Right atrium auricular region (tissue), 2 donors: ENCODE measurements at regions not wholly inside any gene's neighbourhood (a gene's known extent, or its start where the extent isn't known, plus 50 kb on each side); places are given as distances from the start of the nearest gene placed in this dataset.

ENCODE experiments used
- DNase-seq: peaks from one replicate; pipeline ENCODE4 v3.0.0-alpha.2; 2019; ENCODE audit warnings: low spot score
- H3K27ac ChIP-seq, 2 donors: fragments of 200-600 bp; sonication (generic); 1 replicate in 1 of 2; 2 replicates in 1 of 2; pipeline ENCODE4 v1.5.1; 2016 to 2019
- H3K27me3 ChIP-seq, 2 donors: fragments of 200-600 bp; sonication (generic); one replicate each; pipeline versions ENCODE4 v1.5.1 to v1.6.0; 2017 to 2019
- H3K36me3 ChIP-seq: fragments of 200-600 bp; sonication (generic); one replicate; pipeline ENCODE4 v1.5.1; 2016
- H3K4me1 ChIP-seq, 2 donors: fragments of 200-600 bp; sonication (generic); one replicate each; pipeline versions ENCODE4 v1.5.1 to v1.6.0; 2017 to 2019
- H3K4me3 ChIP-seq, 2 donors: fragments of 200-600 bp; sonication (generic); 1 replicate in 1 of 2; 2 replicates in 1 of 2; pipeline ENCODE4 v1.5.1; 2017 to 2019; ENCODE audit warnings: mild to moderate bottlenecking in 1 of 2, moderate library complexity in 1 of 2
- H3K9me3 ChIP-seq, 2 donors: fragments of 200-600 bp; sonication (generic); one replicate each; pipeline ENCODE4 v1.5.1; 2019
- TF ChIP-seq, protein P1 (sequence below), 2 donors: fragments of 200-600 bp; sonication (generic); IDR thresholded peaks; one replicate each; pipeline ENCODE4 v1.5.1; 2019; ENCODE audit warnings: antibody characterized with exemption in 2 of 2

DNA sequence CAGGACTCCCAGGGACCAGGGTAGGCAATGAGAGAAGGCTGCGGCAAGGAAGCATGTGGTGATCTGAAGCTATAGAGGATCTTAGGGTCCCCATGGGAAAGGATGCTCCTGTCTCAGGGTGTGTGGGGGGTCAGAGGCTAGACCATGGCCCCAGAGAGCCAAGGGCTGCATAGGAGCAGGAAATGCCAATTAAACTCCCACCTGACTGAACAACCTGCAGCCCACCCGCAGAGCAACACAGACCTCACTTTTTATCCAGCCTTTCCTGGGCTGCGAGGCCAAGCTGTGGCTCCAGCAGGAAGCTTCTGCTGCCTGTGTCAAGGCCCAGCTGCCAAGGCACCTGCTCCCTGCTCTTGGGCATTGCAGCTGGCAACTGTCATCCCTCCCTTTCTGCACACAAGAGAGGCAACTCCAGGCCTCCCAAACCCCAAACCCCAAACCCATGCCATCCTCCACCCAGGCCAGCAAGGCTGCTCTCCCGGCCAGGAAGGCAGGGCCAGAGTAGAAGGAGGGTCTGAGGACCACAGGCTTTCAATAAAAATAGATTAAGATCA lies 290.1 kb downstream of the FOXO1 start:
- no peaks in the 10 kb centered on the region for H3K9me3 ChIP-seq
- no peak overlapping the region for H3K27ac ChIP-seq
- DNase-seq = no peak
- H3K27me3 ChIP-seq = no peaks in the 10 kb centered on the region
- H3K4me1 ChIP-seq = peaks cover 0 to 10% of the 10 kb centered on the region in 2 donors
- TF ChIP-seq, protein P1, sequence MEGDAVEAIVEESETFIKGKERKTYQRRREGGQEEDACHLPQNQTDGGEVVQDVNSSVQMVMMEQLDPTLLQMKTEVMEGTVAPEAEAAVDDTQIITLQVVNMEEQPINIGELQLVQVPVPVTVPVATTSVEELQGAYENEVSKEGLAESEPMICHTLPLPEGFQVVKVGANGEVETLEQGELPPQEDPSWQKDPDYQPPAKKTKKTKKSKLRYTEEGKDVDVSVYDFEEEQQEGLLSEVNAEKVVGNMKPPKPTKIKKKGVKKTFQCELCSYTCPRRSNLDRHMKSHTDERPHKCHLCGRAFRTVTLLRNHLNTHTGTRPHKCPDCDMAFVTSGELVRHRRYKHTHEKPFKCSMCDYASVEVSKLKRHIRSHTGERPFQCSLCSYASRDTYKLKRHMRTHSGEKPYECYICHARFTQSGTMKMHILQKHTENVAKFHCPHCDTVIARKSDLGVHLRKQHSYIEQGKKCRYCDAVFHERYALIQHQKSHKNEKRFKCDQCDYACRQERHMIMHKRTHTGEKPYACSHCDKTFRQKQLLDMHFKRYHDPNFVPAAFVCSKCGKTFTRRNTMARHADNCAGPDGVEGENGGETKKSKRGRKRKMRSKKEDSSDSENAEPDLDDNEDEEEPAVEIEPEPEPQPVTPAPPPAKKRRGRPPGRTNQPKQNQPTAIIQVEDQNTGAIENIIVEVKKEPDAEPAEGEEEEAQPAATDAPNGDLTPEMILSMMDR (IDR thresholded peaks at IDR 0.05) = no peak
- H3K4me3 ChIP-seq = no peak overlapping the region
- H3K36me3 ChIP-seq = no peaks in the 10 kb centered on the region

DNA sequence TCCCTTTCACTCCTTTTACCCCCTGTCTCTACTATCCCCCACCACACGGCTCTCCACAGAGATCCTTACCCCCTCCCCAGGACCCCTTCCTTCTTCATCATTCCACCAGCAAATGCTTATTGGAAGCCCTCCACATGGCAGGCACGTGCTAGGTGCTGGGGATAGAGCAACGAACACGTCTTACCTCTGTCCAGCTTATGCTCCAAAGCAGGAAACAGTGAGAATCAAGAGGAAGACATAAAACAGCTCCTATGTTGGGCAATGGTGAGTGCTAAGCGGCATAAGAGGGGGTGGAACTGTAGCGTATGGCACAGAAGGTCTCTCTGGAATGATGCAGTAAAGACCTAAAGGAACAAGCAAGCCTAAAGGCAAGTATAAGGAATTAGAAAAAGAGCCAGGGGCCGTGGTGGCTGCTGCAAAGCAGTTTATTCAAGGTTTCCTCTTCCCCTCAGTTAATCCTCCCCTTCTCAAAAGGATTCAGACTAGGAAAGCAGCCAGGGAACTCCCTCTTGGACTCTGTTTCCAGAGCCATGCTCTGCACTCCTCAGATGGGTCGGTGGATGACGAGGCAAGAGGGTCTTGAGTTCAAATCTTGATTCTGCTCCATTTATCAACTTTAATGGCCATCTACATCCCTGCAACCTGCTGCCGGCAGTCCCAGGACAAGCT lies 289.4 kb downstream of the FOXO1 start:
- TF ChIP-seq, protein P1 (IDR thresholded peaks at IDR 0.05) = no peak
- H3K9me3 ChIP-seq = no peaks in the 10 kb centered on the region
- no peaks in the 10 kb centered on the region for H3K27me3 ChIP-seq
- no peak for DNase-seq
- no peak overlapping the region for H3K27ac ChIP-seq
- H3K4me3 ChIP-seq = no peak overlapping the region
- H3K4me1 ChIP-seq = peaks cover 0 to 10% of the 10 kb centered on the region in 2 donors
- no peaks in the 10 kb centered on the region for H3K36me3 ChIP-seq

DNA sequence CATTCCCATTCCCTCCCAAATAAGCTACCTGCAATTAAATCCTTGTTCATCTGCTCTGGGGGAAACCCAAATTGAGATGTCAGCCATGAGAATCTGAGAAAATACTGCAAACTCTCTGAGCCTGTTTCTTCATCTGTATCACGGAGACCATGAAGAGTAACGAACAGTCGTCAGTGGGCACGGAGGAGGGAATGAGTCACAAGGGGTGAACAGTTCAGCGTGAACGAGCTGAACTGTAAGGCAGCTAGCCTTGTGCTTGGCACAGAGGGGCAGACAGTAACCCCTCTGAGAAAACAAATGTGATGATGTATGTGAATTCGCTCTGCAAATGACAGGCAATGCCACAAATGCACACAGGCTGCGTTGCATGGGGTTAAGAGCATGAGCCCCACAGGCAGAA lies 288.7 kb downstream of the FOXO1 start:
- H3K4me3 ChIP-seq = no peak overlapping the region
- TF ChIP-seq, protein P1 (IDR thresholded peaks at IDR 0.05) = no peak
- H3K36me3 ChIP-seq = no peaks in the 10 kb centered on the region
- DNase-seq = no peak
- H3K27me3 ChIP-seq = no peaks in the 10 kb centered on the region
- H3K27ac ChIP-seq = no peak overlapping the region
- peaks cover 0 to 10% of the 10 kb centered on the region in 2 donors for H3K4me1 ChIP-seq
- H3K9me3 ChIP-seq = no peaks in the 10 kb centered on the region

DNA sequence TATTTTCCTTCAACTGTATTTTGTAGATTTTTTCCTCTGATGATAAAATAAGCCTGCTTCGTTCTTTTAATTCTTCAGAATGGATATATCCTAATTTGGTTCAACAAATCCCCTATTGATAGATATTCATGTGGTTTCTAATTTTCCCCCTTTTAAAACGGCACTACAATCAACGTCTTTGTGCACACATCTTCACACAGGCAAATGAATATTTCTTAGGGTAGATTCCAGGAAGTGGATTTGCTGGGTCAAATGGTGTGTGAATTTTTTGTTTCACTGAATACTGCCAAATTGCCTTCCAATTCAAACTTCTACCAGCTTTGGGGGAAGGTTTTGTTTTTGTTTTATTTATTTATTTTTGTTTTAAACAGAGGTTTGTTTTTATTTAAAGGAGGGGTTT lies 287.2 kb downstream of the FOXO1 start:
- no peak for DNase-seq
- Histone ChIP-seq H3K27me3 (no peaks in the 10 kb centered on the region), H3K36me3 (no peaks in the 10 kb centered on the region), H3K9me3 (no peaks in the 10 kb centered on the region), H3K4me1 (peaks cover 0 to 10% of the 10 kb centered on the region in 2 donors), H3K27ac (peak overlapping the region in 1 of 2 donors; percentile 29), H3K4me3 (no peak overlapping the region)
- TF ChIP-seq, protein P1 (IDR thresholded peaks at IDR 0.05) = no peak

DNA sequence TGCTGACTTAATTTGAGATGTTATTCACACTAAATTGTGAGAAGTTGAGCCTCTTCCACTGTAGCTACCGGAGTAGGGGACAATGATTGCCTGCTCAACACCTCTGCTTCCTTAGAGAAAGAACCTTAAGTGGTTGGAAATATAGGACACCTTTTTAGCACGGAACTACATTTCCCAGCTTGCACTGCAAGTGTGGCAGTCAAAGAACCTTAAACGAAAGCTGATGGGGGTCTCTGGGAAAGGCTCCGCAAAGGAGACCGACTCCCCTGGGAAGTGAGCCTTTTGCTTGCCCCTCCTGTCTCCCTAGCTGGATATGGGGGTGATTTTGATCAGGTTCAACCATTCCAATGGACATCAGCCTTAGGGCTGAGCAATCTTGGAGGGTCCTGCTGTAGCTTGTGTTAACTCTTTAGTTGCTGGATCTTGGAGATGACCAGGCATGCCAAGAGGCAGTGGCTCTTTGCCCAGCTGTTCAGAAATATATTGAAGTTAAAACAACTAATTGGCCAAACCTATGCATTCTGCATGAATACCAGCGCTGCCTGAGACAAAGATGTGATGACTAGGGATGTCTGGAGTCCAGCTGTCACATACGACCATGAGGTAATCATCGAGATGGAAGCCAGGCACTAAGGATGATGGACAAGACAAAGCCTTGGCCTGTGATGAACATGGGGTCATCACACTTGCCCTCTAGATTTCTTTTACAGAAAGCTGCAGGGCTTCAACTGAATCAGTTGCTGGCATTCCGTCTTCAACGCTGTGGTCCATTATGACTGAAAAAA lies 286.5 kb downstream of the FOXO1 start:
- H3K4me1 ChIP-seq = peaks cover 0 to 10% of the 10 kb centered on the region in 2 donors
- no peak overlapping the region for H3K4me3 ChIP-seq
- TF ChIP-seq, protein P1 (IDR thresholded peaks at IDR 0.05) = no peak
- no peaks in the 10 kb centered on the region for H3K9me3 ChIP-seq
- H3K36me3 ChIP-seq = no peaks in the 10 kb centered on the region
- H3K27me3 ChIP-seq = no peaks in the 10 kb centered on the region
- H3K27ac ChIP-seq = peak overlapping the region in 1 of 2 donors; percentile 29
- no peak for DNase-seq
